Neutrophil (primary cell): ENCODE measurements at regions not wholly inside any gene's neighbourhood (a gene's known extent, or its start where the extent isn't known, plus 50 kb on each side); places are given as distances from the start of the nearest gene placed in this dataset.

ENCODE experiments used
- H3K27ac ChIP-seq: fragments of 200-600 bp; sonication (generic); 2 replicates; pipeline ENCODE4 v1.5.1; 2016; ENCODE audit warnings: mild to moderate bottlenecking, moderate library complexity
- H3K27me3 ChIP-seq: fragments of 200-600 bp; sonication (generic); 2 replicates; pipeline ENCODE4 v1.6.0; 2016; ENCODE audit warnings: mild to moderate bottlenecking
- H3K36me3 ChIP-seq: fragments of 200-600 bp; sonication (generic); 2 replicates; pipeline ENCODE4 v1.5.1; 2017
- H3K4me1 ChIP-seq, 2 experiments: fragments of 200-600 bp in 1 of 2; sonication (generic) in 1 of 2; 1 replicate in 1 of 2; 2 replicates in 1 of 2; pipeline versions ENCODE4 v1.5.1 to v1.6.1; 2013 to 2016; ENCODE audit warnings: low read depth in 1 of 2, low read length in 1 of 2, mild to moderate bottlenecking in 1 of 2, moderate library complexity in 1 of 2; ENCODE audit not compliant: control insufficient read depth in 1 of 2, insufficient read depth in 1 of 2
- H3K4me3 ChIP-seq, 2 experiments: fragments of 200-600 bp in 1 of 2; sonication (generic) in 1 of 2; 1 replicate in 1 of 2; 2 replicates in 1 of 2; pipeline ENCODE4 v1.5.1; 2013 to 2016; ENCODE audit warnings: low read depth in 1 of 2, low read length in 1 of 2, mild to moderate bottlenecking in 1 of 2, moderate library complexity in 1 of 2
- H3K9me3 ChIP-seq: fragments of 200-600 bp; sonication (generic); 2 replicates; pipeline ENCODE4 v1.5.1; 2016
- CTCF ChIP-seq: fragments of 200-600 bp; sonication (generic); IDR thresholded peaks from 2 replicates; pipeline ENCODE4 v1.5.1; 2016; ENCODE audit warnings: antibody characterized with exemption

GRCh38 chr4:22881411-22881810 is 188.7 kb downstream of the GBA3 start:
- Histone ChIP-seq H3K36me3 (no peaks in the 10 kb centered on the region), H3K9me3 (no peaks in the 10 kb centered on the region), H3K27me3 (no peaks in the 10 kb centered on the region), H3K27ac (no peak overlapping the region), H3K4me1 (no peaks in the 10 kb centered on the region), H3K4me3 (no peak overlapping the region)
- no peak for TF ChIP-seq CTCF

- Histone ChIP-seq H3K4me3 (no peak overlapping the region), H3K27ac (no peak overlapping the region), H3K36me3 (no peaks in the 10 kb centered on the region), H3K4me1 (no peaks in the 10 kb centered on the region), H3K27me3 (no peaks in the 10 kb centered on the region), H3K9me3 (no peaks in the 10 kb centered on the region)
- no peak for TF ChIP-seq CTCF
These were observed 184.8 kb downstream of the GBA3 start for GRCh38 chr4:22877486-22878052.

GRCh38 chr4:22876270-22876669 is 183.5 kb downstream of the GBA3 start:
- H3K27ac ChIP-seq: no peak overlapping the region
- no peaks in the 10 kb centered on the region for H3K4me1 ChIP-seq
- H3K36me3 ChIP-seq: no peaks in the 10 kb centered on the region
- no peak for TF ChIP-seq CTCF
- H3K27me3 ChIP-seq: no peaks in the 10 kb centered on the region
- no peaks in the 10 kb centered on the region for H3K9me3 ChIP-seq
- H3K4me3 ChIP-seq: no peak overlapping the region

GRCh38 chr4:22875587-22876257 is 183.0 kb downstream of the GBA3 start:
- Histone ChIP-seq H3K9me3 (no peaks in the 10 kb centered on the region), H3K27me3 (no peaks in the 10 kb centered on the region), H3K27ac (no peak overlapping the region), H3K4me1 (no peaks in the 10 kb centered on the region), H3K4me3 (no peak overlapping the region), H3K36me3 (no peaks in the 10 kb centered on the region)
- no peak for TF ChIP-seq CTCF

GRCh38 chr4:22874334-22874912 is 181.7 kb downstream of the GBA3 start:
- Histone ChIP-seq H3K36me3 (no peaks in the 10 kb centered on the region), H3K4me3 (no peak overlapping the region), H3K4me1 (no peaks in the 10 kb centered on the region), H3K9me3 (no peaks in the 10 kb centered on the region), H3K27me3 (no peaks in the 10 kb centered on the region), H3K27ac (no peak overlapping the region)
- no peak for TF ChIP-seq CTCF
